PC-3 (cell line): ENCODE measurements at regions not wholly inside any gene's neighbourhood (a gene's known extent, or its start where the extent isn't known, plus 50 kb on each side); places are given as distances from the start of the nearest gene placed in this dataset.
"Not testable (repeated sequence)": the region's sequence is repeated elsewhere in the genome, so short reads cannot be mapped to it uniquely, and the experiment has no call there.

Source experiments
- ATAC-seq: fragments of 200-7000 bp; cut with Tn5 transposase; 2 replicates; pipeline ENCODE4 v1.9.1; 2020; ENCODE audit warnings: mild to moderate bottlenecking, moderate library complexity
- BruUV-seq: library from RNA; stranded (reverse); fragments of 400-500 nt; replicated peaks from 2 replicates; lab custom pipeline; 2021; lab: Mats Ljungman, UMichigan
- CTCF ChIA-PET: fragments of 300-600 bp; sonication (Branson Sonifier 250); formaldehyde crosslinking; loops from one replicate; lab custom pipeline; 2022; ENCODE audit warnings: antibody characterized with exemption; lab: Charles Lee
- POLR2A ChIA-PET: fragments of 300-600 bp; sonication (Branson Sonifier 250); formaldehyde crosslinking; loops from one replicate; lab custom pipeline; 2022; ENCODE audit warnings: antibody characterized with exemption; ENCODE audit not compliant: unreplicated experiment; lab: Charles Lee
- DNase-seq: peaks from one replicate; pipeline ENCODE4 v3.0.0-alpha.2; 2015
- H2AFZ ChIP-seq: fragments of 300-600 bp; sonication (generic); 2 replicates; pipeline ENCODE4 v1.6.0; 2016; ENCODE audit warnings: antibody characterized with exemption, low read length
- H3F3A ChIP-seq: fragments of 300-600 bp; sonication (generic); one replicate; pipeline ENCODE4 v1.6.0; 2017; ENCODE audit warnings: antibody characterized with exemption, low read length, control low read depth, mild to moderate bottlenecking; ENCODE audit not compliant: unreplicated experiment
- H3K27ac ChIP-seq: fragments of 300-600 bp; sonication (generic); 2 replicates; pipeline ENCODE4 v1.5.1; 2016; ENCODE audit warnings: mild to moderate bottlenecking, low read length
- H3K27me3 ChIP-seq: fragments of 300-600 bp; sonication (generic); 2 replicates; pipeline ENCODE4 v1.6.1; 2016; ENCODE audit warnings: low read length, mixed read lengths
- H3K36me3 ChIP-seq: fragments of 300-600 bp; sonication (generic); 2 replicates; pipeline ENCODE4 v1.6.1; 2016; ENCODE audit warnings: low read depth, mixed run types, low read length, mixed read lengths
- H3K4me1 ChIP-seq: fragments of 300-600 bp; sonication (generic); 2 replicates; pipeline ENCODE4 v1.5.1; 2016; ENCODE audit warnings: low read length; ENCODE audit not compliant: insufficient read depth
- H3K4me2 ChIP-seq: fragments of 300-600 bp; sonication (generic); 2 replicates; pipeline ENCODE4 v1.6.0; 2016; ENCODE audit warnings: low read length
- H3K4me3 ChIP-seq: fragments of 300-600 bp; sonication (generic); 2 replicates; pipeline ENCODE4 v1.5.1; 2016; ENCODE audit warnings: mild to moderate bottlenecking, low read length, mixed read lengths
- H3K79me2 ChIP-seq: fragments of 300-600 bp; sonication (generic); 2 replicates; pipeline ENCODE4 v1.6.1; 2017; ENCODE audit warnings: low read length, mixed read lengths
- H3K9ac ChIP-seq: fragments of 300-600 bp; sonication (generic); 2 replicates; pipeline ENCODE4 v1.6.0; 2016; ENCODE audit warnings: mild to moderate bottlenecking, low read length
- H3K9me2 ChIP-seq: fragments of 300-600 bp; sonication (generic); replicated peaks from 2 replicates; pipeline ENCODE4 v1.6.1; 2016; ENCODE audit warnings: mixed run types, low read length, mixed read lengths
- H3K9me3 ChIP-seq: fragments of 300-600 bp; sonication (generic); 2 replicates; pipeline ENCODE4 v1.6.1; 2016; ENCODE audit warnings: low read length, mixed read lengths
- H4K20me1 ChIP-seq: fragments of 300-600 bp; sonication (generic); 2 replicates; pipeline ENCODE4 v1.6.1; 2016; ENCODE audit warnings: low read length, mixed read lengths
- EZH2 ChIP-seq: fragments of 300-600 bp; sonication (generic); IDR thresholded peaks from one replicate; pipeline ENCODE4 v1.6.1; 2017; ENCODE audit warnings: antibody characterized with exemption, mild to moderate bottlenecking, low read length; ENCODE audit not compliant: unreplicated experiment
- EZH2phosphoT487 ChIP-seq: fragments of 300-600 bp; sonication (generic); IDR thresholded peaks from 2 replicates; pipeline ENCODE4 v1.6.1; 2018; ENCODE audit warnings: mild to moderate bottlenecking, antibody characterized with exemption, low read length, borderline replicate concordance
- intact Hi-C: fragments of 100-400 bp; cut with micrococcal nuclease; formaldehyde crosslinking; loops from 2 replicates; pipeline ENCODE4 v1.9.0; 2023
- TF ChIP-seq, protein P1 (sequence below): fragments of 300-600 bp; sonication (generic); conservative IDR thresholded peaks from 2 replicates; pipeline ENCODE4 v1.5.1; 2017; ENCODE audit warnings: antibody characterized with exemption, low read depth, mild to moderate bottlenecking, low read length

DNA sequence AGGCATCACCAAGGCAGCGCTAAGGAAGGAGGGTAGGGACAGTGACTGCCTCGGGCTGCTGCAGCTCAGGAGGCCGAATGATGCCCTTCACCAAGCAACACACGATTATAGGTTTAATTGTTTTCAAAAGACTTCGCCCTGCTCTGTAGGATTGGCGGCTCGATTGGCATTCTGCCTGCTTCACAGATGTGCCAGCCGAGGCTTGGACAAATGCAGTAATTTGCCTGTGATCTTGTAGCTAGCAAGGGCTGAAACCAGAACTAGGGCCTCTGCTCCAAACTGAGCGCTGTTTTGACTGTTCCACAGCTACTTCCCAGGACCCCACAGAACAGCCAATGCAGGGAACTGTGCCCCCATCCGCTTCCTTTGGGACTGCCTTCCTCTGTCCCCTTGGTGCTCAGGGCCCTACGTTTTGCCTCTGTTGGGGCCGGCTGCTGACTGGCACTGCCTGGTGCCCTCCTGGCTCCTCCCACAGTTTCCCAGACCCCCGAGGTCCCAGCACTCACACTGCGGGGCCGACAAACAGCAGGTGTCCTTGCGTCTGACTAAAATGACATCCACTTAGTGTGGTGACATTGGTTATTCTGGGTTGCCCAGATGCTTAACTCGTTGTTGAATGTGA is 62.6 kb upstream of the EN2 start:
- Histone ChIP-seq H3K36me3 (no peaks in the 10 kb centered on the region), H3K27ac (no peak overlapping the region), H3K4me2 (no peak overlapping the region), H3K79me2 (no peaks in the 10 kb centered on the region), H3K9me3 (no peaks in the 10 kb centered on the region), H3K9ac (no peak overlapping the region), H3K9me2 (no peaks in the 10 kb centered on the region), H4K20me1 (no peaks in the 10 kb centered on the region), H3K4me3 (no peak overlapping the region), H3K4me1 (no peaks in the 10 kb centered on the region), H2AFZ (no peak overlapping the region), H3K27me3 (peaks cover 50% of the 10 kb centered on the region), H3F3A (no peaks in the 10 kb centered on the region)
- ChIA-PET CTCF (no interaction called here), POLR2A (no interaction called here)
- TF ChIP-seq EZH2phosphoT487, result no peak
- no peak for TF ChIP-seq EZH2
- TF ChIP-seq, protein P1, sequence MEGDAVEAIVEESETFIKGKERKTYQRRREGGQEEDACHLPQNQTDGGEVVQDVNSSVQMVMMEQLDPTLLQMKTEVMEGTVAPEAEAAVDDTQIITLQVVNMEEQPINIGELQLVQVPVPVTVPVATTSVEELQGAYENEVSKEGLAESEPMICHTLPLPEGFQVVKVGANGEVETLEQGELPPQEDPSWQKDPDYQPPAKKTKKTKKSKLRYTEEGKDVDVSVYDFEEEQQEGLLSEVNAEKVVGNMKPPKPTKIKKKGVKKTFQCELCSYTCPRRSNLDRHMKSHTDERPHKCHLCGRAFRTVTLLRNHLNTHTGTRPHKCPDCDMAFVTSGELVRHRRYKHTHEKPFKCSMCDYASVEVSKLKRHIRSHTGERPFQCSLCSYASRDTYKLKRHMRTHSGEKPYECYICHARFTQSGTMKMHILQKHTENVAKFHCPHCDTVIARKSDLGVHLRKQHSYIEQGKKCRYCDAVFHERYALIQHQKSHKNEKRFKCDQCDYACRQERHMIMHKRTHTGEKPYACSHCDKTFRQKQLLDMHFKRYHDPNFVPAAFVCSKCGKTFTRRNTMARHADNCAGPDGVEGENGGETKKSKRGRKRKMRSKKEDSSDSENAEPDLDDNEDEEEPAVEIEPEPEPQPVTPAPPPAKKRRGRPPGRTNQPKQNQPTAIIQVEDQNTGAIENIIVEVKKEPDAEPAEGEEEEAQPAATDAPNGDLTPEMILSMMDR, result no peak
- intact Hi-C loops, result no loop called here
- DNase-seq, result no peak
- BruUV-seq, result no TSS peak
- ATAC-seq, result no peak

DNA sequence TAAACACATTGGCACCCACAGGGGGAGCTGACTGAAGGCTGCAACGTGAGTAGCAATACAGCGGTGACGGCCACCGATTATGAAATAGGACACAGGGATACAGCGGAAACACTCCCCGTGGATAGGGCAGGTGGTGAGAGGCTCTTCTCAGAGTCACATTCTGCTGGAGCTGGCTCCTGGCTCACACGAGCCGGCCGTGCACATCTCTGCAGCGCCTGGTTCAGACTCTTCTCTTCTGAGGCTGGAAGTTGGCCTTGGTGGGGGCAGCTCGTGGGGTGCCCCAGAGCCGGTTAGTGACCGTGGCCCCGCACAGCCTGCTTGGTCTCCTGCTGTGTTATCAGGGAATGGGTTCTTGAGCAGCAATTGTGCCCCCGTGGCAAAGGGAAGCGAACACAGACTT is 61.3 kb upstream of the EN2 start:
- H3K4me3 ChIP-seq, result no peak overlapping the region
- H3K9me2 ChIP-seq, result no peaks in the 10 kb centered on the region
- ATAC-seq, result no peak
- no peak overlapping the region for H3K27ac ChIP-seq
- H3K27me3 ChIP-seq, result peaks cover 53% of the 10 kb centered on the region
- no peaks in the 10 kb centered on the region for H3K79me2 ChIP-seq
- H3F3A ChIP-seq, result no peaks in the 10 kb centered on the region
- no peak overlapping the region for H2AFZ ChIP-seq
- intact Hi-C loops, result no loop called here
- H4K20me1 ChIP-seq, result no peaks in the 10 kb centered on the region
- no TSS peak for BruUV-seq
- no peaks in the 10 kb centered on the region for H3K4me1 ChIP-seq
- DNase-seq, result no peak
- no peaks in the 10 kb centered on the region for H3K9me3 ChIP-seq
- H3K9ac ChIP-seq, result no peak overlapping the region
- H3K4me2 ChIP-seq, result no peak overlapping the region
- ChIA-PET POLR2A (no interaction called here), CTCF (no interaction called here)
- no peak for TF ChIP-seq EZH2
- TF ChIP-seq EZH2phosphoT487, result no peak
- TF ChIP-seq, protein P1, result no peak
- no peaks in the 10 kb centered on the region for H3K36me3 ChIP-seq

DNA sequence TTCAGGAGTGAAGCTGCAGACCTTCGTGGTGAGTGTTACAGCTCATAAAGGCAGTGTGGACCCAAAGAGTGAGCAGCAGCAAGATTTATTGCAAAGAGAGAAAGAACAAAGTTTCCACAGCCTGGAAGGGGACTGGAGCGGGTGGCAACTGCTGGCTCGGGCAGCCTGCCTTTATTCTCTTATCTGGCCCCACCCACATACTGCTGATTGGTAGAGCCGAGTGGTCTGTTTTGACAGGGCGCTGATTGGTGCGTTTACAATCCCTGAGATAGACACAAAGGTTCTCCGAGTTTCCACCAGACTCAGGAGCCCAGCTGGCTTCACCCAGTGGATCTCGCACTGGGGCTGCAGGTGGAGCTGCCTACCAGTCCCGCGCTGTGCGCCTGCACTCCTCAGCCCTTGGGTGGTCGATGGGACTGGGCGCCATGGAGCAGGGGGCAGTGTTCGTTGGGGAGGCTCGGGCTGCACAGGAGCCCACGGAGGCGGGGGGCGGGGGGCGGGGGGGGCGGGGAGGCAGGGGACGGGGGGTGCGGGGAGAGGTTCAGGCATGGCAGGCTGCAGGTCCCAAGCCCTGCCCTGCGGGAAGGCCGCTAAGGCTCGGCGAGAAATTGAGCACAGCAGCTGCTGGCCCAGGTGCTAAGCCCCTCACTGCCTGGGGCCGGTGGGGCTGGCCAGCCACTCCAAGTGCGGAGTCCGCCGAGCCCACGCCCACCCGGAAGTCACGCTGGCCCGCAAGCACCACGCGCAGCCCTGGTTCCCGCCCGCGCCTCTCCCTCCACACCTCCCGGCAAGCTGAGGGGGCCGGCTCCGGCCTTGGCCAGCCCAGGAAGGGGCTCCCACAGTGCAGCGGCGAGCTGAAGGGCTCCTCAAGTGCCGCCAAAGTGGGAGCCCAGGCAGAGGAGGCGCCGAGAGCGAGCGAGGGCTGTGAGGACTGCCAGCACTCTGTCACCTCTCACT is 59.9 kb upstream of the EN2 start:
- H4K20me1 ChIP-seq, H3K4me2 ChIP-seq, CTCF ChIA-PET, H3K79me2 ChIP-seq, H3K27ac ChIP-seq, H3K9me3 ChIP-seq, H3K9me2 ChIP-seq, DNase-seq, H3K9ac ChIP-seq, H3F3A ChIP-seq, BruUV-seq, H3K4me3 ChIP-seq, H3K36me3 ChIP-seq, H3K4me1 ChIP-seq, POLR2A ChIA-PET, intact Hi-C loops, H2AFZ ChIP-seq, ATAC-seq: not testable (repeated sequence)
- peaks cover 53% of the 10 kb centered on the region for H3K27me3 ChIP-seq
